GM12873 (cell line): ENCODE measurements at regions not wholly inside any gene's neighbourhood (a gene's known extent, or its start where the extent isn't known, plus 50 kb on each side); places are given as distances from the start of the nearest gene placed in this dataset.

Experiments used
- TF ChIP-seq, protein P1 (sequence below): IDR thresholded peaks from 2 replicates; pipeline ENCODE4 v1.5.1; 2012; ENCODE audit warnings: low read depth, mild to moderate bottlenecking, moderate library complexity, low read length, control low read depth; ENCODE audit not compliant: insufficient read depth; ENCODE audit errors: missing control alignments

DNA sequence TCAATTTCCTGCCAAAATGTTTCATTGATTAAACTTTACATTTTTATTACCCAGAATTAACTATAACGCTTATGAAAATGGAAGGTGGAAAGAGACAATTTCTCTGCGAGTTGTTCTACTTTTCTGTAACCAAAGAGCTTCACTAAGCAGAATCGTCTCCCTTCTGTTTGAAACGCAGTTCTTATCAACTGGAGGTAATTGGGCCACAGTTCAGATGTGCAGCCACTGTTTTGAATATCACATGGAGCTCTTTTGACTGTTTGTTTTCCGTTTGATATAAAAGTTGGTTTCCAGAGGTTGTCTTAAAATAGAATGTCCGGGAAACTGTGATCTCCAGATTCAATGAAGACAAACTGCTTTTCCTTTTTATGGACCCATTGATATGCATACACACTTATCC is 183.3 kb upstream of the SEL1L start:
- TF ChIP-seq, protein P1, sequence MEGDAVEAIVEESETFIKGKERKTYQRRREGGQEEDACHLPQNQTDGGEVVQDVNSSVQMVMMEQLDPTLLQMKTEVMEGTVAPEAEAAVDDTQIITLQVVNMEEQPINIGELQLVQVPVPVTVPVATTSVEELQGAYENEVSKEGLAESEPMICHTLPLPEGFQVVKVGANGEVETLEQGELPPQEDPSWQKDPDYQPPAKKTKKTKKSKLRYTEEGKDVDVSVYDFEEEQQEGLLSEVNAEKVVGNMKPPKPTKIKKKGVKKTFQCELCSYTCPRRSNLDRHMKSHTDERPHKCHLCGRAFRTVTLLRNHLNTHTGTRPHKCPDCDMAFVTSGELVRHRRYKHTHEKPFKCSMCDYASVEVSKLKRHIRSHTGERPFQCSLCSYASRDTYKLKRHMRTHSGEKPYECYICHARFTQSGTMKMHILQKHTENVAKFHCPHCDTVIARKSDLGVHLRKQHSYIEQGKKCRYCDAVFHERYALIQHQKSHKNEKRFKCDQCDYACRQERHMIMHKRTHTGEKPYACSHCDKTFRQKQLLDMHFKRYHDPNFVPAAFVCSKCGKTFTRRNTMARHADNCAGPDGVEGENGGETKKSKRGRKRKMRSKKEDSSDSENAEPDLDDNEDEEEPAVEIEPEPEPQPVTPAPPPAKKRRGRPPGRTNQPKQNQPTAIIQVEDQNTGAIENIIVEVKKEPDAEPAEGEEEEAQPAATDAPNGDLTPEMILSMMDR: no peak

DNA sequence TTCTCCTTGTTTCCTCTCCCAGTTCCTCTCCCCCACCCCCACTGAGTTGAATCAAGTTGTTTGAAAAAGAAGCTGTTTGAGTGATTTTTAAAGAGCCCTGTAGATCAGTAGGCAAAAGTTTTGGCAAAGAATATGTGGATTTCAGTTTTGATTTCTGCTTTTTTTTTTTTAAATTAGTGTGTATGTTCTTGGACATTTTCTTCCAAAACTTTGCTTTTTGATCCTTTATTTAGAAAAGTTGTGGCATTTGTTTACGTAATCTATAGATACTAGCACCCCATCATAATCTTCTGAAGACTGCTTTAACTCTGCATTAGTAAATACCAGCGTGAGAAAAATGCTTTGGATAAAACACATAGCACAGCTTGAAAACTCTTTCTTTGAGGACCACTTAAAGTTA is 190.3 kb upstream of the SEL1L start:
- TF ChIP-seq, protein P1: no peak

DNA sequence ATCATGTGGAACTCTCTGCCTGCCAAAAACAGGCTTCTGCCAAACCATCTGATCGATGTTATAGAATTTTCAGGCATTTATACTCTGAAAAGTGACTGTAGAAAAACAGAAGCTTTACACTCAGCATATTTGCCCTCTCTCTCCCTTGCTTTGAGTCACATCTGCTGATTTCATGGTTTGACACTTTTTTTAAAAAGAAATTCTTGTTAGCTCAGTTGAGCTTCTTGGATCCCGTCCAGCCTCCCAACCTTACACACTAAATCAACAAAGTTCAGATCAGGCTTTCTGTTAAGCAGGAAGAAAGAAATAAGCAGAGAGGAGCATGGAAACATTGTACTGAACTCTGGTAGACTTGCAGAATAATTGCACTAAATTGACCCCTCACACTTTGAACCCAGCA is 193.6 kb upstream of the SEL1L start:
- TF ChIP-seq, protein P1: no peak

DNA sequence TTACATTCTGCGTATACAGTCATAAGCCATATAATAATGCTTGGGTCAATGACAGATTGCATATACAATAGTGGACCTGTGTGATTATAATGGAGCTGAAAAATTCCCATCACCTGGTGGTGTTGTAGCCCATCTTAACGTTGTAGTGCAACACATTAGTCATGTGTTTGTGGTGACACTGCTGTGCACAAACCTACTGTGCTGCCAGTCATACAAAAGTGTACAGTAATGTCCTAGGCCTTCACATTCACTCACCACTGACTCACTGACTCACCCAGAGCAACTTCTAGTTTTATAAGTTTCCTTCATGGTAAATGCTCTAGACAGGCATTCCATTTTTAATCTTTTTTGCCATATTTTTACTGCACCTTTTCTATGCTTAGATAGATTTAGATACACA is 194.8 kb upstream of the SEL1L start:
- TF ChIP-seq, protein P1: no peak

DNA sequence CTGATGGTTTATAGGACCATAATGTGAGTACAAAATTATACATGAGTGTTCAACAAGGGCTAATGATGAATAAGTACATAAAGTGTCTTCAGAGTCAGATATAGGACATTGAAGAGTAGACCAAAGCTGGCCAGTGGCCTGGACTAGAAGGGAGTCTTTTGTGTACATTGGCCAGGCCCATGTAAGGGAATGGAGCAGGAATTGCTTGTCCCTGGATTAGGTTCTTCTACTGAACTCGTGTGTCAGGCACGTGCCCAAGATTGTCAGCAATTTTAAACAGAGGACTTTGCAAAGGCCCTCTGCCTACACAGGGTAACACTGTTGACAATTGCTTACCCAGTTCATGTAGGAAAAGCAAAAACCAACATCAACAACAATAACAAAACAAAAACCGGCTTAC is 196.0 kb upstream of the SEL1L start:
- TF ChIP-seq, protein P1: no peak

DNA sequence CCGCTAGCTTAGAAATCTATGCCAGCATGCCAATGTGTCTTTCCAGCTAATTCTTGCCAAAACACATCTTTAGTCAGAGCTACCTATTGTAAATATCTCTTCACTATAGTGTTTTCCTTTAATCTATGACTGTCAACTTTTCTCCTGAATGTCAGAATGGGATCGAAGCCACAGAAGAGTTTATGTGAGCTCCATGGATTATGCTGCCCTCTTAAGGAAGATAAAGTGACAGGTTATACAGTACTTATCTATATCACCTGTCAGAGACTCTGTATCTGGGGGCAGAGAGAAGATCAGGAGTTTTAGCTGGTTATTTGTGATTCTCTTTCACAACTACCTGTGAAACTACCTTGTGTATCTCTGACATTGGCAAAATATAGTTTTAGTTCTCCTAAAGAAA is 204.3 kb upstream of the SEL1L start:
- TF ChIP-seq, protein P1: no peak

DNA sequence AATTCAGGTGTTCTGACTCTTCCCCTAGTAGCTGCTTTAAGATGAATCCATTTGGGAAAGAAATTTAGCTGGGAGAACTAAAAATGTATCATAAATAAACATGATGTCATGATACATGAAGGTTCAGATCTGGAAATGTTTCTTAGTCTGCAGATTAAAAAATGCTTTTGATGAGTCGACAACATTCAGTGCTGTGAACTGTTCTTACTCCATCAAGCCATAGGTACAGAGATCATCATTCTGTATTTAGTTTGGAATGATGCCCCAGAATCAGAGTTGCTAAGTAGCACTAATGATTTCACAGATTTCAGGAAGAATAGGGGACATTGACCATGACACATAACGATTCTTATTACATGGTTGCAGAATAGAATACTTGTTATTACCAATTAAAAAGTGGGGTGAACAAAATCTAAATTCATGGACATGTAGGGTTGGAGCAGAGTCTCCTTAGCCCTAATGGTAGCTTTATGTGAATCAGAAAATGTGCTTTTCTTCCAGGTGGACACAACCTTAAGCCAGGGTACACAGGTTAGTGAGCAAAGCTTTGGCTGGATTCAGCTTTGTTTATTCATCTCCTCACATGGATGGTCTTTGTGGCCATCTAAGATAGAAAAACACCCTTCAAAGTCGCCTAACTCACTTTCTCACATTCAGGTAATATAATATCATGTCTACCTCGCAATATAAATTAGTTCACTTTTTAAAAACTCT is 205.4 kb upstream of the SEL1L start:
- TF ChIP-seq, protein P1: no peak
